ENCODE measurements at regions not wholly inside any gene's neighbourhood (a gene's known extent, or its start where the extent isn't known, plus 50 kb on each side); places are given as distances from the start of the nearest gene placed in this dataset.

GRCh38 chr4:84366161-84366560, 132.9 kb downstream of the NKX6-1 start:
- intact Hi-C loops (cut with DNase I), result no loop called here
- H3K9me3 ChIP-seq, result no peaks in the 10 kb centered on the region
- H3K36me3 ChIP-seq, result no peaks in the 10 kb centered on the region
- TF ChIP-seq POLR2AphosphoS5 (IDR thresholded peaks at IDR 0.05) (no peak), POLR2A (IDR thresholded peaks at IDR 0.05) (no peak), EP300 (IDR thresholded peaks at IDR 0.05) (no peak), CTCF (IDR thresholded peaks at IDR 0.05) (no peak)
- H3K4me1 ChIP-seq, result no peaks in the 10 kb centered on the region
- no peaks in the 10 kb centered on the region for H3K27me3 ChIP-seq
- no peak overlapping the region for H3K27ac ChIP-seq
- no peak overlapping the region for H3K4me3 ChIP-seq
- DNase-seq, result no peak
- WGBS, 2 donors, result 56 to 60% methylated on average over 3 of the region's 3 CpGs

GRCh38 chr4:84362896-84363655, 136.0 kb downstream of the NKX6-1 start:
- Histone ChIP-seq H3K36me3 (no peaks in the 10 kb centered on the region), H3K9me3 (no peaks in the 10 kb centered on the region), H3K4me3 (no peak overlapping the region), H3K27me3 (no peaks in the 10 kb centered on the region), H3K4me1 (no peaks in the 10 kb centered on the region), H3K27ac (no peak overlapping the region)
- WGBS, 2 donors, result 66 to 78% methylated on average over 10 of the region's 10 CpGs
- intact Hi-C loops (cut with DNase I), result no loop called here
- DNase-seq, result no peak
- TF ChIP-seq POLR2AphosphoS5 (IDR thresholded peaks at IDR 0.05), result no peak

GRCh38 chr4:84342161-84342560, 156.9 kb downstream of the NKX6-1 start:
- no peak for DNase-seq
- intact Hi-C loops (cut with DNase I), result no loop called here
- Histone ChIP-seq H3K4me3 (no peak overlapping the region), H3K27me3 (no peaks in the 10 kb centered on the region), H3K9me3 (peaks cover 0 to 6% (median 3%) of the 10 kb centered on the region in 4 donors), H3K4me1 (no peaks in the 10 kb centered on the region), H3K27ac (no peak overlapping the region), H3K36me3 (no peaks in the 10 kb centered on the region)
- TF ChIP-seq POLR2A (IDR thresholded peaks at IDR 0.05), result no peak
- TF ChIP-seq CTCF (IDR thresholded peaks at IDR 0.05), result no peak
- TF ChIP-seq EP300 (IDR thresholded peaks at IDR 0.05), result no peak
- no peak for TF ChIP-seq POLR2AphosphoS5 (IDR thresholded peaks at IDR 0.05)
- 80 to 81% methylated on average over 3 of the region's 3 CpGs for WGBS, 2 donors

DNA sequence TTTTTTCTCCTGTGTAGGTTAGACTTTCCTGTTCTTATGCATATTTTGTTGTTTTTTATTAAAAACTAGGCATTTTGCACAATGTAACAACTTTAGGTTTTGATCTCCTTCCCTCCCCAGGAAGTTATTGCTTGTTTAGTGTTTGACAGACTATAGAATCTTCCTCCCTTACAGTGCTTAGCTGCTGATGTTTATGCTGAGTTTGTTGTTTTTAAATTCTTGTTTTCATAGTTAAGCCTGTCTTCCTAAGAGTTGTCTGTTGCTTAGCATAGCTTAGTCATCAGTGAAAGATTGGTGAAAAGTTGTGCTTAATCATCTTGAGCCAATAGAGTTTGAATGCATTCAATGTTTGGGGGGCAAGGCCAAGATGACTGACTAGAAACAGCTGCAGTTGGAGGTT, 157.5 kb downstream of the NKX6-1 start:
- Histone ChIP-seq H3K27me3 (no peaks in the 10 kb centered on the region), H3K9me3 (peaks cover 0 to 6% (median 2%) of the 10 kb centered on the region in 4 donors), H3K36me3 (no peaks in the 10 kb centered on the region), H3K27ac (no peak overlapping the region), H3K4me1 (no peaks in the 10 kb centered on the region), H3K4me3 (no peak overlapping the region)
- no peak for TF ChIP-seq CTCF (IDR thresholded peaks at IDR 0.05)
- no peak for TF ChIP-seq EP300 (IDR thresholded peaks at IDR 0.05)
- no peak for TF ChIP-seq POLR2A (IDR thresholded peaks at IDR 0.05)
- TF ChIP-seq POLR2AphosphoS5 (IDR thresholded peaks at IDR 0.05), result no peak
- intact Hi-C loops (cut with DNase I), result no loop called here
- DNase-seq, result no peak

DNA sequence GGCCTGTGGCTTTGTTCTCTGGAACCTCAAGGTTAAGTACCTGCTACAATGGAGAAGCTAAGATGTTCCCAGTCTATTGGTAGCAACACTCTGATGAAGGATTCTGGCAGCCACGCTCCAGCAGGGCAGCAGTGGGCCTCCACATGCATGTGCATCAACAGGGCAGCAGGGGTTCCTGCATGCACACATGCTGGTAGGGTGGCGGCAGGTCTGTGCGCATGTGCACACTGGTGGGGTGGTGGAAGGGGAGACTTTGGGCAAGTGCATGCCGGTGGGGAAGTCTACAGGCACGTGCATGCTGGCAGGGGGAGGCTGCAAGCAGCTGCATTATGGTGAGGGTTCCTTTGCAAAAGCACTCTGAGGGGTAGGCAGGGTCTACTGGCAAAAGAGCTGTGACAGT, 160.7 kb downstream of the NKX6-1 start:
- peaks cover 0 to 6% (median 0%) of the 10 kb centered on the region in 4 donors for H3K9me3 ChIP-seq
- 85 to 89% methylated on average over 5 of the region's 5 CpGs for WGBS, 2 donors
- no peak overlapping the region for H3K27ac ChIP-seq
- no peaks in the 10 kb centered on the region for H3K27me3 ChIP-seq
- H3K4me1 ChIP-seq, result no peaks in the 10 kb centered on the region
- intact Hi-C loops (cut with DNase I), result no loop called here
- no peak overlapping the region for H3K4me3 ChIP-seq
- H3K36me3 ChIP-seq, result no peaks in the 10 kb centered on the region
- TF ChIP-seq POLR2AphosphoS5 (IDR thresholded peaks at IDR 0.05) (no peak), POLR2A (IDR thresholded peaks at IDR 0.05) (no peak), CTCF (IDR thresholded peaks at IDR 0.05) (no peak), EP300 (IDR thresholded peaks at IDR 0.05) (no peak)
- no peak for DNase-seq
